NCI-H1694 (cell line): ENCODE measurements at regions not wholly inside any gene's neighbourhood (a gene's known extent, or its start where the extent isn't known, plus 50 kb on each side); places are given as distances from the start of the nearest gene placed in this dataset.

Source experiments
- DNase-seq: peaks from one replicate; lab custom pipeline; 2025; lab: John Stamatoyannopoulos, UW

DNA sequence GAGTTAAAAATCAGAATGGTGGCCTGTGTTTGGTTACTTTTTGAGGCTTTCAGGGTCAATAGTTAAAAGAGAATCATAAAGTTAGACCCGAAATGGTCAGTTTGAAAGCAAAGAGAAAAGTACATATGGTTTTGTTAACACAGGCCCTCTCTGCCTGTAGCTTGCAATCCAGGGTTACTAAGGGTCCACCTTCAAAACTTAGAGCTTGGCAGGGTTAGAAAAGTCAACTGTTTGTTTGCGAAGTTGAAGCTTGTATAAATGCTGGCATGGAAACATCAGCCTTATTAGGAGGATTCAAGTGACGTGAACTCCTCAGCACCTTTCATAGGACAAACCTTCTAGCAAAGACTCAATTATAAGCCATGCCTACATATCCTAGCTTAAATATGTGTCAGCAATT is 196.3 kb upstream of the SEMA3A start:
- no peak for DNase-seq

DNA sequence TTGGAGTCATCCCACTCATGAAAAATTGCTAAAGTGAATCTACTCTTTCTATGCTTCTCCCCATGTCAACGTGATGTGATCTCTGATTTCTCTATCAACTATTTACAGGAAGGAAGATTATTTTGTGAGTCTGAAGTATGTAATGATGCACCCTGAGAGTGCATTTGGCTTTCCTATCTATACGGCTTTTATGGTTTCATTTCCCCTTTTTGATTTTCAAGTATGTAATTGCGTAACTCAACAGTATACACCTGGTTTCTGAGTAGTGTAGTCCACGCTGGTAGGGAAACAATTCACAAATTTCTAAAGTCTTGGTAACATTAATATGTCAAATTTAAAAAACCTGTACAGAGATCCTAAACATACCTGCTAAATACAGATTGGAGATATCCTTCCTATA is 194.7 kb upstream of the SEMA3A start:
- DNase-seq: no peak

DNA sequence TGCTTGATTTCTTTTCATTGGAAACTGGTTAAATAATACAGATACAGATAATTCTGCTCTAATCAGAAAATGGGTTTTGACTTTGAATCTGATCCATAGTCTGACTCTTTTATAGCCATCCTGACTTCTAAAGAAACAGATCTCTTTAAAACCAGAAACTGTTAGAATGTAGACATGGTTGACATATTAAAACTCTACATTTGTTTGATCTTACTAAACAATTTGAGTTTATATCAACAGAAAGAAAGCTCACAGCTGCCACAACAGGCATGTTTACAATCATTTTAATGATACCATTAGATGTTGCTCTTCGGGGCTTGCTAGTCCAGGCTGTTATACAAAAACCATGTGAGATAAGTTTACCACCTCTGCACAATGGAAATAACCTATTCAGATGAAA is 193.0 kb upstream of the SEMA3A start:
- no peak for DNase-seq

DNA sequence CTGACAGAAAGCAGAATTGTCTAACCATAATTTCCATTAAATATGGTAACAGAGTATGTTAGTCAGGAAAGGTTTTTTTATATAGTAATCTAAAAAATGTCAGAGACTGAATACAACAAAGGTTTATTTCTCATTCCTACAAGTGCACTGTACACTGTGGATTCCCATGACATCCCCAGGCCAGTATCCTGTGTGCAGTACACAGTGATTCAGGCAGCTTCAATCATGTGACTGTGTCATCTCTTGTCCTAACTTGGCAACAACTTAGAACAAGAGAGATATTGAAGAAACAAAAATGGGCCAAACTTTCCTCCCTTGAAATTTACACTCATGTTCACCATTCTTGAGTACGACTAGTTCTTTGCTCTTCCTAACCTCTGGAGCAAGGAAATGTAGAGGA is 189.8 kb upstream of the SEMA3A start:
- no peak for DNase-seq

DNA sequence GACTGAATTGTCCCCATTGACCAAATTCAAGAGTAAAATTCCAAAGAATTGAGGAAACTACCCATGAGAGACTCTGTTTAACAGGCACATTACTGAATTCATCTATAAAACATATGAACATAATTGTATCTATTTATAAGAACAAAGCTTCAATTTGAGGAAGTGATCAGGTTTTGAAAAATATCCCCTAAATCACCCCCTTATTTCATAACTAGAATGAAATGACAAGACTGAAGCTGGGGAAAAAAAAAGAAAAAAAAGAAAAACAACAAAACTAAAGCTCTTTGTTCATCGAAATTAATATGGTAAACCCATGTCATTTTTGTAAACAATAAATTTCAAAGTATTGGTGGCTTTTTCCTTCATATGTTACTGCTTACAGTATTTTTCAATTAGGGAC is 184.9 kb upstream of the SEMA3A start:
- DNase-seq: no peak

DNA sequence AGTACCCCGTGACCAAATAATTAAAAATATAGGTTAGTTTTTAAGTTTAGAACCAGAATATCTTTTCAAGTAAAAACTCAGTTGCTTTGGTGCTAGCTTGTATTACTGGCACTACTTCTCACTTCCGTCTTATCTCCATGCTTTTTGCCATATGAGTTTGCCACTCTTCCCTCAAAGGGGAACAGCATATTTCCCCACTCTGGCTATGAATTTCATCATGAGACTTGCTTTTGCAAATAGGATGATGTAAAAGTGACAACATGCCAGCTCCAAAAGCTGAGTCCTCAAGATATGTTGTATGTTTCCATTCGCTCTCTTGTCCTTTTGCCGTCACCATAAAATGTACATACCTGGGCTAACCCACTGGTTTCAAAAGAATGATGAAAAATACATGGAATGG is 178.1 kb upstream of the SEMA3A start:
- no peak for DNase-seq

DNA sequence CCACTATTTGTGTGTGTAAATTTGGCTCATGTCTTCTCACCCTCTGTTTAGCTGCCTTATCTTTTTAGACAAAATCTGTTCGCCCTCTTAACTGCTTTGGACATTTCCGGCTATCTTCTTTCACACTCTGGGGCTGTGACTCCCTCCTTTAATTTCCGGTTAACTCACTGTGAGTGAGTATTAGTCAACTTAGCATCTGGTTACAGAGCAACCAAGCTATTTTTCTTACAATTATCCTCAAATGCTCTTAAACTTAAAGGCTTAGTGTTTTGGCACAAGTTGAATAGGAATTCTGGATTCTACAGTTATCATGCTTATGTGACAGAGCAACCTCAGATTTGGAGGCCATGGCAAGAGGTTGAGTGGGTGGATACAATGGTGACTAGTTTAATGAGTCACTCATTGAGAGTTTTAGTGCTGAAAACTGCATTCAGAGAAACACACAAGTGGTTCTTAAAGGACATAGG is 177.6 kb upstream of the SEMA3A start:
- no peak for DNase-seq

DNA sequence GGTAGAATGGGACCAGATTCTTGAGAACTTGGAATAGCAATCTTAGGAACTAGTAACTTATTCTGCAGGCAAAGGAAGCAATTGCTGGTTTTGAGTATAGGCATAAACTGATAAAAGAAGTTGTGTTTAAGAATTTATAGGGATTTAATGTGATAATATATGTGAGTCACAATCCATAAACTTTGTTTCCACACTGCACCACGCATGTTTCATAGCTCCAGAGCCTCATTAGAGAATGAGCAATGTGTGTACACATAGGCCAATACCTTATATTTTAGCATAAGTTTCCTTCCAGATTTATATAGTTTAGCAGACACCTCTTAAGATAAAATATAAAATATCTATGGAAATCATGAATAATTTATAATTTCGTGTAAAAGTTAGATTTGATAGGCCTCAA is 175.5 kb upstream of the SEMA3A start:
- no peak for DNase-seq

DNA sequence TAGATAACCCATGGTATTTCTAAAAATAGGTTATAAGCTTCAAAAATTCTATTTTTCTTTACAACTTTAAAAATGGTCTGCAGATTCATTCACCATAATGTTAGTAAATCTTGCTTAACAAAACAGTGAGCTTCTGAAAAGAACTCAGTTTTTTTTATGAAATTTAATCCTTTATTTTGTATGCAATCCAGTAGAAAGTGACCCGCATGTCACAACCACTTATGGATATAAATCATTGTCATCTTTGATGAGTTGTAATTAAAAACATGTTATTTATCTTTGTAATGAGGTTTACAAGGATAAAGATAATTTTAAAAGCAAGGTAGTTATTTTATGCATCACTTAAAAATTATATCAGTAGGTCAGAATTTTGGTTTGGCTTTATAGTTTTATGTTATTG is 173.5 kb upstream of the SEMA3A start:
- DNase-seq: no peak

DNA sequence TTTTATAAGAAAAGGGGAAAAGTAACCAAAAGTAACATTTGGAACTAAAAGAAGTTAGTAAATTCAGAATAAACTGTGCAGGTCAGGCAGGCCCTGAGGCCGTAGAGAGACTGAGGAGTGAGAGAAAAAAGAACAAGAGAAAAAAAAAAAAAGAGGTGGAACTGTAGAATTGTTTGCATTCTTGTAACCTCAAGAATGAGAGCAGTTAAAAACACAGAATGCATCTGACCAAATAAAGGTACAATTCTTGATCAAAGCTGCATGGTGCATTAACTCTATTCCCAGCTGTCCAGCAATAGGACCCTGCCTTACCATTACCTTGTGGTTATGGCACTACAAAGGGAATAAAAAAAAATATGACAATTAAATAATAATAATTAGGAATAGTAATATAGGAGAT is 170.1 kb upstream of the SEMA3A start:
- DNase-seq: no peak

DNA sequence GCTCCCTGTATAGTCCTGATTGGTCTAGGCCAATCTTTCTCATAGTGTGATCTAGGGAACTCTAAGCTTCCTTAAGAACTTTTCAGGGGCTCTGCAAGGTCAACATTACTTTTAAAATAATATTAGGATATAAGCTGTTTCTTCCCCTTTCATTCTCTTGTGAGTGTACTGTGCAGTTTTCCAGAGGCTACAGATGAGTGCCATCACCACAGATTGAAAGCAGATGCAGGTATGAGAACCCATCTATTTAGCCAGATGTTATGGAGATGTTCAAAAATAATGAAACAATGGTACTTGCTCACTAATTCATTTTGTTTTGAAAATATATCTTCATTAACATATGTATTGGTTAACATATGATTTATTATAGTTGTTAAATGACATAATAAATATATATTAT is 169.2 kb upstream of the SEMA3A start:
- no peak for DNase-seq

DNA sequence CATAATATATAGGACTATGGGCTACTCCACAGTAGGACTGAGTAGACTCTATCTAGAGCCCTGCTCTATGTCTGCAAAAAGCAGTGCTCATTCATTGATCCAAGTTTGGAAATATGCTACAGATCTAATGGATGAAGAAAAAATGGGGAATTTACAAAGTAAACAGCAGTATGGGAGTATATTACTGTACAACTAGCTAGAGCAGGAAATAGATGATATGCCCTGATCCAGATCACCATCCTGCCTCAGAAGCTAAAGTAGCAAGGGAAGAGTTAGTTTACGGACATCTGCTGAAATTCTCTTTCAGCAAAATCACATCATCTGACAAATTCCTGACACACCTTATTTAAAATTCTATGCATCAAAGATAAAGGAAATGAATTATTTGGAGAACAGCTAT is 168.2 kb upstream of the SEMA3A start:
- DNase-seq: no peak

DNA sequence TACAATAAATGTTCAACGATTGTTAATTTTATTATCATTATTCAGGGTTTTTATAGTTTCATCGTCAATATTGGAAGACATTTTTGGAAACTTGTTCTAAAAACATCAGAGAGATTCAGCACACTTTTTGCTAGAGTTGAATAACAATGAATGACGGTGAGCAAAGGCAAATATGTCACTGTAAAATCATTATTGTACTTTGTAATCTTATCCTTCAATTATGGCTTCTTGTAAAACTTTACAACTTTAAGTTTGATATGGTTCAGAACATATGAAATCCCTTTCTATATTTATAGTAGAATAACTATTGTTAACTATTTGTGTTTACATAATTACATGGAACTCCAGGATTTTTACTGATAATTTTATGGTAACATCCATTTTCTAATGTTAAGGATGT is 167.8 kb upstream of the SEMA3A start:
- no peak for DNase-seq

DNA sequence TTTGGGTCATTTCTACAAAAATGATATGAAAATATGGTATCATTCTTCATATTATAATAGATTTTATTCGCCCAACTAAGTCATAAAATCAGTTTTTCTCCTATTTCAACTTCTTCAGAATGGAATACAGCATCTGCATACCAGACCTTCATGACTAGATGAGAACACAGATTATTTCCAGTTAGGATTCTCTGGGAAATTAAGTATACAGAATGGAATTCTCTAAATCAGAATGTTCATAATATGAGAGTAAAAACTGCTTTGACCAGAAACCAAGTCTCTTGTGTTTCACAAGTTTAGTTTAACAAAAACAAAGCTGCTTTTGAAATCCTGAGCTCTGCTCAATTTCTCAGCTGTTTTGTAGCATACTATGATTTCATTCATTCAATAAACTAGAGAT is 160.3 kb upstream of the SEMA3A start:
- no peak for DNase-seq

DNA sequence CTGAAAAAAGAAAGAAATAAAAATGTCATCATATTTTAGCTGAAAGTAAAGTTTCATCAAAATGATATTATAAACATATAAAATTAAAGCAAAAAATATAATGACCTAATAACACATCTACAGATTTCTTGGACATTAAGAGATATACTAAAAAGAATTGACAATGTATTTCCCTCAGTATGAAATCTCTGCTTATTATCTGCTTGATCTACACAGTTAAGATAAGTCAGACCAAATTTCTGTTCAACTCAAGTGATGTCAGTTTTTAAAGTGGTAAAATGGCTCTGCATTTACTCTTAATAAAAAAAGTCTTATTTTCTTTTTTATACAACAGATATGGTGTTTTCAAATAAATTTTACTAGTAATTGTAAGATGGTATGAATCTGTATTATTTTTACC is 159.4 kb upstream of the SEMA3A start:
- no peak for DNase-seq

DNA sequence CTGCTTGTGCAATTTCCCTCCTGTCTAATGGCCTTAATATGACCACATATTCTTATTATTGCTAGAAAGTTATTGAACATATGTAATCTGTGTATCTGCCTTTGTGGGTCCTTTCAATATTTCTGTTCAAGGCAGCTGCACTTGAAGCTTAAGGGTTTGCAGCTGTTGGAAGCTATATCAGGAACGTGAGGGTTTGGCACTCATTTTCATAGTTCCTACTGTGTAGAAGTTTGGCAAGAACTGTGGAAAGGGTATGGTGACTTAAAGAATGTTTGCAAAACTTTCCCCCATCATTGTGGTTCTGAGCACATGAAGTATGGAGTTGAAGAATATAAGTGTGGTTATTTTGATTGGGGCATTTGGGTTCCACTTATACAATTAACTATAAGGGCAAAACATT is 144.7 kb upstream of the SEMA3A start:
- DNase-seq: no peak

DNA sequence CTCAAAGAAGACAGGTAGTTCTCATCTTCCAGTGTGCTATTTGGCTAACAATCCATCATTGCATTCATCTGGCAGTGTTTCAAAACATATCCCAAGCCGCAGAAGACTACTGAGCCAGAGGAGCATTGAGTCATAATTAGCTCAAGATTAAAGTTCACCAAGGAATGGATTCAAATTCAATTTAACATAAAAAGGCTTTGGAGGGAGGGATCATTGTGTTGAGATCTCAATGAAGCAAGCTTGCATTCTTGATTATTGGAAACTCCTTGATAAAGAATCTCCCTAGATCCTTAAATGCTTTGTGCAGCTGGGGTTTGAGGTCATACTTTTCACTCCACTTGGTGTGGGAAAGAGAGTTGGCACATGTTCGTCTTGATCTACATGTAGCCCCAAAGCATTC is 142.8 kb upstream of the SEMA3A start:
- no peak for DNase-seq

DNA sequence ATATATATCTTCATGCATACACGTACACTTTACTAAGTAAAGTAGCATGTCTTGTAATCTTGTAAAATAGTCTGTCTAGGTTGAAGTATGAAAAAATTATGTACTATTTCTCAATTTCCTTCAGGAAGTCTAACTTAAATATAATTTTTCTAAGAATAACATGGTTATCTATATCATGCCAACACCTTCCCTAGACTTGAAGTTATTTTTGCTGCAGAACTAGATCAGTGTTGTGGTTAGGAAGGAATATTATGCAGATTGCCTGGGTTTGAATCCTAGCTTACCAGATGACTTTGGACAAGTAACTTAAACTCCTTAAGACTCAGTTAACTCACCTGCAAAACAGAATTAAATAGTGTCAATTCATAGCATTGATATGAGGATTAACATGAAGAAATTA is 142.2 kb upstream of the SEMA3A start:
- DNase-seq: no peak

DNA sequence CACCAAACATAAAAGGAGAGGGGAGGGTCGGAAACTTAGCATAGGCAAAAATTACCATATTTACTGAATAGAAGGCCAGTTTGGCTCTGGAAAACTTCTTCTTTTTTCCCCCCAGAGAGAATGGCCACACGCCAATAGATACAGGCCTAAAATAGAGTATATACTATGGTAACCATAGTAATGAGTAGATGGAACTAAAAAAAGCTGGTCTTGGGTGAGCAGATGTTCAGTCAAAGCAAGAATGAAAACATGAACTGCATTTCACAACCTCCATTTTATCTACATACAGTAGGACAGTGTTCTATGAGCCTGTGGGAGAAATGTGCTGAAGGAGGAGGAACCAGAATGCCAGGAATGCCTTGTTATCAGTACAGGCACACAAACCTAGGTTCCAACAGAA is 141.7 kb upstream of the SEMA3A start:
- DNase-seq: peak; percentile 11

DNA sequence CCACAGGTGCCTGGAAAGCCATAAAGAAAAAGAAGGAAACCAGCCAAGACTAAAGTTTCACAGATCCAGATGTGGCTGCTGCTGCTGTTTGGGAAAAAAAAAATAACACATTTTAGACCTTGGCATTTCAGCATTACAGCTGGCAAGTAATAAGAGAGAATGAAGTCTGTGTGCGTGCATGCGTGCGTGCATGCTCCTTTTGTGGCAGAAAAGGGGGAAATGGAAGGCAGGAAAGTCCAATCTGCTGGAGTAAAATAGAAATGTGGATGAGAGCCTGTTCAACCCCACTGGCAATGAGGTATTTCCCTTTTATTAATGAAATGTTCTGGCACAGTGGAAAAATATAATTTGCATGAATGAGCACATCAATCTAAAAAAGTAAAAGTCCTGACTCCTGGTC is 137.0 kb upstream of the SEMA3A start:
- no peak for DNase-seq

DNA sequence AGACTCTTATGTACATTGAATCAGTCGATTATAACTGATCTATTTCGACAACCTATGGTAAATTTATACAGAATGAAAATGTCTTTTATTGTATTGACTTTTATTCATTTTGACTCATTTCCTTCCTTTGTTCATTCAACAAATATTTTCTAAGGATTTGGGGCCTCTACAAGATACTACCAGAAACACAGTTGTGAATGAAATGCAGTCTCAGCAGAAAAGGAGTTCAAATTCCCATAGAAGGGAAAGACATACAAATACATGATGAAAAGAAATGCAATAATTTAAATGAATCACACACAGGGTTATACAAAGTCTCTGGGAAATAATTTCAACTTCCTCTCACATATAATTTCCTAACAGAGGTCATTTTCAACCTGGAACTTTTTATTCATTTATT is 134.0 kb upstream of the SEMA3A start:
- DNase-seq: no peak

DNA sequence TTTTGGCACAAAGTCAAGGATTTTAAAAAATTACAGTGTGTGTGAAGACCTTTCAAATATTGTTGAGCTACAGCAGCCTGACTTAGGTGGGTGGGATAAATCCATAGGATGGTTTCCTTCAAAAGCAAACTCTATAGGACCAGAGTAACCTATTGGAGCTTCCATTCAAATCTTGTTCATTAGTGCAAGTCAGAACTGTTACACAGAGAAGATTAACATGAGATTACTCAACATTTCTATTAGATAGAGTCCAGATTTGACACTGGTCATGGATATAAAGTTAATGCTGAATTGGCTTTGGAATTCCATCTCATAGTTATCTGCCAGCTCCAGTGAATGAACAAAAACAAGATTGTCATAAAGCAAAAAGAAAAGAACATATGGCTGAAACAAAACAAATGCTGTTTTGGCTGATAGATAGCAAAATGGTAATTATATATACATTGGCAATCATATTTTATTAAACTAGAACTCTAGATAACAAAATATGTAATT is 129.6 kb upstream of the SEMA3A start:
- peak; percentile 6 for DNase-seq

DNA sequence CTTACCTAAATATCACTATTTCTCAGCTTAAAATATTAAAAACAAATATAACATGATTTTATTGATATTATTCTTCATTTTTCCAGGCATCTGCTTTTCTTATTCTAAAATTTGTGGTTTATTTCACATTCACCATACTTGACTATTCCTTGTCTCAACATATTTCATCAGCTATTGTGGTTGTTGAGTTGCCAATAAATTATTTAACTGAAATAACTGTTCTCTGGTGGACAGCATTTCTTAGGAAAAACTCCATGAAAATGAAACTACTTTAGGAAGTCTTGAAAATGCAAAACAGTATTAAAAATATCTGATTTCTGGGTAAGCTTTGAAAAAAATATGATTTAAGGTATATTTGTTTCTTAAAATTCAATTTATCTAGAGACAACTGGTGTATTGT is 122.9 kb upstream of the SEMA3A start:
- no peak for DNase-seq

DNA sequence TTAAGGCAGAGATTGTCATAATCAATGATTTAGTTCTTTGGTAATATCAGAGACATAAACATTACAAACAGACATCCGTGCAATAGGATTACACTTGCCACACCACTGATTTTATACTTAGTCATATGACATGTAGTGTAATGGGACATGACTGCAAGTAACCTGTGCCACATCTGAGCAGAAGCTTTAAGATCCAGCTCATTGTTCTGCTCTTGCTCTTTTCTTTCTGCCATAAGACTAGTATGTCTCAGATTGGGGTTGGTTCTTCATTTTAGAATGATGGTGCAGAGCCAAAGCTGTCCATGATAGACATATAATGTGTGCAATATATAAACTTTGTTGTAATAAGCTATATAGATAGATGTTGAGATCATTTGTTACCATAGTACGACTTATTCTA is 119.7 kb upstream of the SEMA3A start:
- no peak for DNase-seq

DNA sequence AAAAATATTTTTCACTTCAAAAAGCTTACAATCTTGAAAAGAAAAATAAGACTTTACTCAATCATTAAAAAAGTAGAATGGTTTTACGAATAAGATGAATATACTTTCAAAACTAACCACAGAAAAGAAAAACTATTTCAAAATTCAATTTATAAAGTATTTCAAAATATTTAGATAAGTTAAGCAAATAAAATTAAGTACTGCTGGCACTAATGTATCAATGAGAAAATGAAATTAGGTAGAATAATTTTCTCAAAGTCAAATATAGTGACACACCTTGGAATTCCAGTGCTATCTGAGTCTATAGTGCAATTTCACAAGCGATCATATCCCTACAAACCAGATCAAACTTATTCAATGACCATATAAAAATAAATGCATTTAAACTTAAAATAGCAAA is 109.8 kb upstream of the SEMA3A start:
- no peak for DNase-seq
